ENCODE measurements at regions not wholly inside any gene's neighbourhood (a gene's known extent, or its start where the extent isn't known, plus 50 kb on each side); places are given as distances from the start of the nearest gene placed in this dataset.

DNA sequence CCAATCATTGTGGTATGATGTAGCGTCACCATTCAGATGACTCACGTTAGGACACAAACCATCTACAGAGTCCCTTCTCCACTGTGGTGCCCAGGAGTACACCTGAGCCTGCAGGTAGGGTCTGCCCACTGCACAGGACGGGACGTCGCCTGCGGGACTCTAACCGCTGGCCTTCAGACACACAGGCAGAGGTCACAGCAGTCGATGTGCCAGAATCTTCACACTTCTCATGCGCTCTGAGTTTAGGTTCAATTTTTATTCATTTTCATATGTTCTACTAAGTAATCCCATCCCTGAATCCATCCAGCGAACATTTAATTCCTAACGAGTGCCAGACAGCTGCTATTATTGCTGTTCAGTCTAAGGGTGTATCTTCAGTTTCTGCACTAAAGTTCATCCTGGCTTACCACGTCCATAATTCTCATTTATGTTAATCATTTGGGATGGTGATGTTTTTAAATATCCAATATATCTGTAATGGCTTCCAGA lies 73.3 kb downstream of the CXCL12 start:
- CTCF ChIA-PET = interaction anchor here (1.3 kb wide), 1 partner anchor 14 kb away, joined by 3 read pairs; no protein-coding TSS in a partner anchor
- Mint-ChIP-seq H3K36me3 (ENCODE audit: insufficient read depth, unreplicated experiment) (no peaks in the 10 kb centered on the region), H3K9me3 (ENCODE audit: low read depth, unreplicated experiment) (no peaks in the 10 kb centered on the region), H3K27me3 (ENCODE audit: unreplicated experiment) (peaks cover under 1% of the 10 kb centered on the region), H3K4me1 (ENCODE audit: low read depth, unreplicated experiment) (no peaks in the 10 kb centered on the region), H3K27ac (ENCODE audit: unreplicated experiment) (no peak overlapping the region), H3K4me3 (ENCODE audit: low read depth, unreplicated experiment) (no peak overlapping the region)
- DNase-seq = no peak
- BruUV-seq (replicated peaks) = no TSS peak
- TF ChIP-seq, protein P1, sequence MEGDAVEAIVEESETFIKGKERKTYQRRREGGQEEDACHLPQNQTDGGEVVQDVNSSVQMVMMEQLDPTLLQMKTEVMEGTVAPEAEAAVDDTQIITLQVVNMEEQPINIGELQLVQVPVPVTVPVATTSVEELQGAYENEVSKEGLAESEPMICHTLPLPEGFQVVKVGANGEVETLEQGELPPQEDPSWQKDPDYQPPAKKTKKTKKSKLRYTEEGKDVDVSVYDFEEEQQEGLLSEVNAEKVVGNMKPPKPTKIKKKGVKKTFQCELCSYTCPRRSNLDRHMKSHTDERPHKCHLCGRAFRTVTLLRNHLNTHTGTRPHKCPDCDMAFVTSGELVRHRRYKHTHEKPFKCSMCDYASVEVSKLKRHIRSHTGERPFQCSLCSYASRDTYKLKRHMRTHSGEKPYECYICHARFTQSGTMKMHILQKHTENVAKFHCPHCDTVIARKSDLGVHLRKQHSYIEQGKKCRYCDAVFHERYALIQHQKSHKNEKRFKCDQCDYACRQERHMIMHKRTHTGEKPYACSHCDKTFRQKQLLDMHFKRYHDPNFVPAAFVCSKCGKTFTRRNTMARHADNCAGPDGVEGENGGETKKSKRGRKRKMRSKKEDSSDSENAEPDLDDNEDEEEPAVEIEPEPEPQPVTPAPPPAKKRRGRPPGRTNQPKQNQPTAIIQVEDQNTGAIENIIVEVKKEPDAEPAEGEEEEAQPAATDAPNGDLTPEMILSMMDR (IDR thresholded peaks at IDR 0.05; ENCODE audit: unreplicated experiment) = no peak
- intact Hi-C loops (cut with micrococcal nuclease; ENCODE audit: unreplicated experiment) = loop anchor here (5.0 to 10.0 kb wide), 2 partner anchors 73 to 639 kb away; partner anchors contain the start of gene CXCL12

DNA sequence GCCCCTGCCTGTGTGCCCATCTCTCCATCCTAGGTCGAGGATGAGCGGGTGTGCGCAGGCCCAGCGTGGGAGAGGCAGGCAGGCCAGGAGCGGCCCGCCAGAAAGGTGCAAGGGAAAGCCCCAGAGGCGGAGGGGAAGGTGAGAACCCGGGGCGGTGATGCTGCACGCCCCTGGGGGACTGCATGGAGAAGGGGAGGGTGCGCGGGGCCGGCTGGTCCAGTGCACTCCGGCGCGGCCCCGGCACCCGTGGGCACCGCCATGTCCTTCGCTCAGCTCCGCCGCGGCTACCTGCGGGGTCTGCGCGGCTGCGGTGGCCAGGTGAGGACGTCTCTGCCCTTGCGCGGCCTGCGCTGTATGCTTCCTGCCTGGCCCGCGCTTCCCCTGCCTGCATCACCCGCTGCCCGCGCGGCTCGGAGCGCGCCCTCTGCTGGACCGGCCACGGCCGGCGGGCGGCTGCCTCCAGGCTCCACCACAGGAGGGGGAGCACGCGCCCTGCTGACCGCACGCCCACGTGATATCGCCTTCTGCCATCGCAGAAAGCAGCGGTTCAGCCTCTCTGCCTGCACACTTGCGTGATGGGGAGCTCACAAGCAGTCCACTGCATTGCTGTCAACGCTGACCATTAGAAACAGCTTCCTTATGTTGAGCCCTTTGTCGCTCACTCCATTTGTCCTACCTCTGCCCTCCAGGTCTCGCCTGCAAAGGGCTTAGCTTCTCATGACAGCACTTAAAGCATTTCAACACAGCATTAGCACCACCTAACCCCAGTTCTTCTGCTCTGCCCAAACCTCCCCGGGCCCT lies 73.9 kb downstream of the CXCL12 start:
- H3K9me3 Mint-ChIP-seq (ENCODE audit: low read depth, unreplicated experiment) = no peaks in the 10 kb centered on the region
- peak; percentile 78 for DNase-seq
- BruUV-seq (replicated peaks) = no TSS peak
- CTCF ChIA-PET = interaction anchor here (1.3 kb wide), 1 partner anchor 14 kb away, joined by 3 read pairs; no protein-coding TSS in a partner anchor
- no peak overlapping the region for H3K27ac Mint-ChIP-seq (ENCODE audit: unreplicated experiment)
- intact Hi-C loops (cut with micrococcal nuclease; ENCODE audit: unreplicated experiment) = loop anchor here (5.0 to 10.0 kb wide), 2 partner anchors 74 to 639 kb away; partner anchors contain the start of gene CXCL12
- H3K27me3 Mint-ChIP-seq (ENCODE audit: unreplicated experiment) = no peaks in the 10 kb centered on the region
- H3K36me3 Mint-ChIP-seq (ENCODE audit: insufficient read depth, unreplicated experiment) = no peaks in the 10 kb centered on the region
- H3K4me3 Mint-ChIP-seq (ENCODE audit: low read depth, unreplicated experiment) = no peak overlapping the region
- no peaks in the 10 kb centered on the region for H3K4me1 Mint-ChIP-seq (ENCODE audit: low read depth, unreplicated experiment)
- TF ChIP-seq, protein P1 (IDR thresholded peaks at IDR 0.05; ENCODE audit: unreplicated experiment) = peak; percentile 55

DNA sequence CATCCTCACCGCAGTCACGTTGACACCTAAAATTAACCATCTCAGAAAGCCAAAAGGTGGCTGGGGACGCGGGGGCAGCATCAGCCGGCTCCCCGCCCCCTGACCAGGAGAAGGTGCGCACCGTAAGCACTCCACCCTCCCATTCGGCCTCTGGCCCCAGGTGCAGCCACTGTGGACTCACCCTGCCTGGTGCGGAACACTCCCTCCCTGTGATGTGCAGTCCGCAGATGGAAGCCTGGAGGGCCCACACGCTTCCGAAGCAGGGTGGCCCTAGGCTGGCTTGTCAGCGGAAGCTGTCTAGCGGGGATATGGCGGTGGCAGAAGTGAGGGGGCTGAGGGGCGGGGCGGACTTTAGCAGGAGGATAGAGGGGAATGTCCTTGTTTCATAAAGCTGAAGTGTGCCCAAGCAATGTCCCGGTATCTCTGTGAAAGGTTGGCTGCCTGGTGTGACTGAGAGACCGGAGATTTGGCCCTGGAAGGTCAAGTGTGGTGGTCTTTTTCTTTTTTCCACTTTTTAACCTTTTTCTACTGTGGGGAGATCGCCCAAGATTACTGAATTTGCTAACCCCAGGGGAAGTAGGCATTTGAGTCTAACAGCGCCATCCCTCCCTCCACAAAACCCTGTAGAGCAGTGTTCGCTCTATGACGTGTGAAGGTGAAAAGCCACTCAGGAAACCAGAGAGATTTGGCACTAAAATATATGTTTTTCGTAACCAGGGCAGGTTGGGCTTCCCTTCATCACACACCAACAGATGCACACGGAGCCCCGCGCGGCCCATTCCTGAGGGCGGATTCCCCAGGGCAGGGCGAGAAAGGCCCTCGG lies 74.7 kb downstream of the CXCL12 start:
- BruUV-seq (replicated peaks) = no TSS peak
- CTCF ChIA-PET = interaction anchor here (1.3 kb wide), 1 partner anchor 15 kb away, joined by 3 read pairs; no protein-coding TSS in a partner anchor
- H3K36me3 Mint-ChIP-seq (ENCODE audit: insufficient read depth, unreplicated experiment) = no peaks in the 10 kb centered on the region
- DNase-seq = no peak
- no peaks in the 10 kb centered on the region for H3K4me1 Mint-ChIP-seq (ENCODE audit: low read depth, unreplicated experiment)
- H3K4me3 Mint-ChIP-seq (ENCODE audit: low read depth, unreplicated experiment) = no peak overlapping the region
- intact Hi-C loops (cut with micrococcal nuclease; ENCODE audit: unreplicated experiment) = loop anchor here (5.0 to 10.0 kb wide), 2 partner anchors 75 to 638 kb away; partner anchors contain the start of gene CXCL12
- H3K27me3 Mint-ChIP-seq (ENCODE audit: unreplicated experiment) = no peaks in the 10 kb centered on the region
- TF ChIP-seq, protein P1 (IDR thresholded peaks at IDR 0.05; ENCODE audit: unreplicated experiment) = no peak
- no peak overlapping the region for H3K27ac Mint-ChIP-seq (ENCODE audit: unreplicated experiment)
- no peaks in the 10 kb centered on the region for H3K9me3 Mint-ChIP-seq (ENCODE audit: low read depth, unreplicated experiment)

DNA sequence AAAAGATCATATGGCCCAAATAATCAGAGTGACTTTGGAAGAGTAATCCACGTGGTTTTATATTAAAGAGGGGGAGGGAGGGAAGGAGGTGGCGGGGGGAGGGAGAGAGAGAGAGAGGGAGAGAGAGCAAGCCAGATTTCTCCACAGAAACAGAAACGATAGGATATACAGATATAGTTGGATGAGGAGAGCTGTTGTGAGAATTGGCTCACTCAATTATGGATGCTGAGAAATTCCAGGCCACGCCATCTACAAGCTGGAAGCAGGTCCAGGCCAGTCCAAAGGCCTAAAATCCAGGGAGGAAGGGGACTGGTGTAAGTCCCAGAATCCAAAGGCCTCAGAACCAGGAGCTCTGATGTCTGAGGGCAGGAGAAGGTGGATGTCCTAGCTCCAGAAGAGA lies 75.5 kb downstream of the CXCL12 start:
- no TSS peak for BruUV-seq (replicated peaks)
- Mint-ChIP-seq H3K36me3 (ENCODE audit: insufficient read depth, unreplicated experiment) (no peaks in the 10 kb centered on the region), H3K4me3 (ENCODE audit: low read depth, unreplicated experiment) (no peak overlapping the region), H3K27ac (ENCODE audit: unreplicated experiment) (no peak overlapping the region), H3K4me1 (ENCODE audit: low read depth, unreplicated experiment) (no peaks in the 10 kb centered on the region), H3K27me3 (ENCODE audit: unreplicated experiment) (no peaks in the 10 kb centered on the region), H3K9me3 (ENCODE audit: low read depth, unreplicated experiment) (no peaks in the 10 kb centered on the region)
- CTCF ChIA-PET = no interaction called here
- TF ChIP-seq, protein P1 (IDR thresholded peaks at IDR 0.05; ENCODE audit: unreplicated experiment) = no peak
- intact Hi-C loops (cut with micrococcal nuclease; ENCODE audit: unreplicated experiment) = no loop called here
- DNase-seq = no peak

Measured in Calu3 (cell line).